Calu3 (cell line): ENCODE measurements at regions not wholly inside any gene's neighbourhood (a gene's known extent, or its start where the extent isn't known, plus 50 kb on each side); places are given as distances from the start of the nearest gene placed in this dataset.

Experiments used
- BruUV-seq: library from RNA; stranded (reverse); fragments of 400-500 nt; replicated peaks from 2 replicates; lab custom pipeline; 2021; lab: Mats Ljungman, UMichigan
- CTCF ChIA-PET: fragments of 300-600 bp; sonication (Branson Sonifier 250); formaldehyde crosslinking; loops from one replicate; lab custom pipeline; 2022; ENCODE audit warnings: antibody characterized with exemption; lab: Charles Lee
- DNase-seq: peaks from one replicate; pipeline ENCODE4 v3.0.0; 2022
- H3K27ac Mint-ChIP-seq: one replicate; pipeline ENCODE4 v1.8.0; 2022; ENCODE audit warnings: mixed read lengths; ENCODE audit not compliant: unreplicated experiment
- H3K27me3 Mint-ChIP-seq: one replicate; pipeline ENCODE4 v1.8.0; 2022; ENCODE audit warnings: mixed read lengths; ENCODE audit not compliant: unreplicated experiment
- H3K36me3 Mint-ChIP-seq: one replicate; pipeline ENCODE4 v1.8.0; 2022; ENCODE audit warnings: mild to moderate bottlenecking, moderate library complexity, mixed read lengths; ENCODE audit not compliant: insufficient read depth, unreplicated experiment
- H3K4me1 Mint-ChIP-seq: one replicate; pipeline ENCODE4 v1.8.0; 2022; ENCODE audit warnings: mild to moderate bottlenecking, low read depth, mixed read lengths; ENCODE audit not compliant: unreplicated experiment
- H3K4me3 Mint-ChIP-seq: one replicate; pipeline ENCODE4 v1.8.0; 2022; ENCODE audit warnings: mild to moderate bottlenecking, low read depth, moderate library complexity, mixed read lengths; ENCODE audit not compliant: unreplicated experiment
- H3K9me3 Mint-ChIP-seq: one replicate; pipeline ENCODE4 v1.8.0; 2022; ENCODE audit warnings: low read depth, mixed read lengths; ENCODE audit not compliant: unreplicated experiment
- intact Hi-C: fragments of 100-400 bp; cut with micrococcal nuclease; formaldehyde crosslinking; loops from one replicate; pipeline ENCODE4 v1.10.0; 2022; ENCODE audit not compliant: unreplicated experiment
- TF ChIP-seq, protein P1 (sequence below): fragments of 200-600 bp; IDR thresholded peaks from one replicate; pipeline ENCODE4 v1.8.0; 2022; ENCODE audit warnings: antibody characterized with exemption; ENCODE audit not compliant: unreplicated experiment

DNA sequence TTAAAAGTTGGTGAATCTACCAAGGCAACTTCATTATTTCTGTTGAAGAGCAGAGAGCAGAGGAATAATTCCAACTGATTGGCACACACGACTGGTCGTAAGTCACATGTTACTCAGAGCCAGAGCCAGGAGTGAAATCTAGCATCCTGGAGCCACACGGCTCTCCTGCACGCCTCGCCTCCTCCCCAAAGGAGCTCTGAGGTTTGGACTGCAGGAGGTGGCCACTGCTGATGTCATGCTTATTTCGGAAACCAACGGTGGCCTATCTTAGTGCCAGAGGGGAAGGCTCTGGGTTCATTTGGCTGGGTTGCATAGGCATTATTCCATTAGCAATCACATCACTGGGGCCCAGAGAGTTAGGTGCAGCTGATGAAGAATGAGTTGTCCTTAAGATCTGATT, 123.5 kb upstream of the RALGAPA2 start:
- BruUV-seq = no TSS peak
- TF ChIP-seq, protein P1, sequence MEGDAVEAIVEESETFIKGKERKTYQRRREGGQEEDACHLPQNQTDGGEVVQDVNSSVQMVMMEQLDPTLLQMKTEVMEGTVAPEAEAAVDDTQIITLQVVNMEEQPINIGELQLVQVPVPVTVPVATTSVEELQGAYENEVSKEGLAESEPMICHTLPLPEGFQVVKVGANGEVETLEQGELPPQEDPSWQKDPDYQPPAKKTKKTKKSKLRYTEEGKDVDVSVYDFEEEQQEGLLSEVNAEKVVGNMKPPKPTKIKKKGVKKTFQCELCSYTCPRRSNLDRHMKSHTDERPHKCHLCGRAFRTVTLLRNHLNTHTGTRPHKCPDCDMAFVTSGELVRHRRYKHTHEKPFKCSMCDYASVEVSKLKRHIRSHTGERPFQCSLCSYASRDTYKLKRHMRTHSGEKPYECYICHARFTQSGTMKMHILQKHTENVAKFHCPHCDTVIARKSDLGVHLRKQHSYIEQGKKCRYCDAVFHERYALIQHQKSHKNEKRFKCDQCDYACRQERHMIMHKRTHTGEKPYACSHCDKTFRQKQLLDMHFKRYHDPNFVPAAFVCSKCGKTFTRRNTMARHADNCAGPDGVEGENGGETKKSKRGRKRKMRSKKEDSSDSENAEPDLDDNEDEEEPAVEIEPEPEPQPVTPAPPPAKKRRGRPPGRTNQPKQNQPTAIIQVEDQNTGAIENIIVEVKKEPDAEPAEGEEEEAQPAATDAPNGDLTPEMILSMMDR = no peak
- CTCF ChIA-PET = no interaction called here
- Mint-ChIP-seq H3K36me3 (no peaks in the 10 kb centered on the region), H3K27me3 (peaks cover 26% of the 10 kb centered on the region), H3K4me1 (no peaks in the 10 kb centered on the region), H3K4me3 (no peak overlapping the region), H3K27ac (no peak overlapping the region), H3K9me3 (no peaks in the 10 kb centered on the region)
- no peak for DNase-seq
- intact Hi-C loops = loop anchor here (5.0 kb wide), 1 partner anchor 671 kb away; no protein-coding TSS in a partner anchor

DNA sequence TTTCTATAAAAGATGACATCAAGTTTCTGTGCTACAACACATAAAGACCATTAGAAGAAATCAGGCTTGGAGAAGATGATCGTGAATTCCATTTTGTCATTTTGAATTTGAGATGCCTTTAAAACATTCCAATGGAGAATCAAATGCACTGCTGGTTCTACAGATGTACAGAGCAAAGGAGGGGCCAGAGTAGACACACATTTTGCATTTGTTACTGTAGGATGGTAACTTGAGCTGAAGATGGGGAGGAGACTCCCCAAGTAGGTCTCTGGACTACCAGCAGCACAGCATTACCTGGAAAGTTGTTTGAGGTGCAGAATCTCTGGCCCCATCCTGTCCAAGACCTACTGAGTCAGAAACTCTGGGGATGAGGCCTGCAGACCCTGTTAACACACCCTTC, 121.6 kb upstream of the RALGAPA2 start:
- no peaks in the 10 kb centered on the region for H3K4me1 Mint-ChIP-seq
- intact Hi-C loops = no loop called here
- H3K27ac Mint-ChIP-seq = no peak overlapping the region
- DNase-seq = no peak
- peaks cover 33% of the 10 kb centered on the region for H3K27me3 Mint-ChIP-seq
- BruUV-seq = no TSS peak
- TF ChIP-seq, protein P1 = no peak
- CTCF ChIA-PET = no interaction called here
- H3K36me3 Mint-ChIP-seq = no peaks in the 10 kb centered on the region
- H3K9me3 Mint-ChIP-seq = no peaks in the 10 kb centered on the region
- H3K4me3 Mint-ChIP-seq = no peak overlapping the region

DNA sequence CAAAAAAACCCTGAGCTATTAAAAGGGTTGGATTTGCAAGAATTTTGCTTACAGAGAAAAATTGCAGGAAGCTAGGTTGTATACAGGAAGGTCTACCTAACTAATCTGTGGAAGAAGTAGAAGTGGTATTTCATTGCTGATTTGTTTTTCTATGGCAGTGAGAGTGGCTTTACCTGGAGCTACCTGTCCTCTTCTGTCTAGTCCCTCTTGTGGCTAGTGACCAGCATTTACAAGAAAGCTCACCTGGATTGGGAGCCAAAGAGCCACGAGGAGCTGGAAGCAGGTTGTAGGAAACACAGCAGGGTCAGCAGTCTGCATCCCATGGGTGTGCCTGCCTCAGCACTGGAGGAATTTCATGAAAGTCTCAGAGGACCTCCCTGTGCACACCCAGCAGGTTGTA, 120.3 kb upstream of the RALGAPA2 start:
- no peak for DNase-seq
- Mint-ChIP-seq H3K4me1 (no peaks in the 10 kb centered on the region), H3K36me3 (no peaks in the 10 kb centered on the region), H3K4me3 (no peak overlapping the region), H3K27ac (no peak overlapping the region), H3K9me3 (no peaks in the 10 kb centered on the region), H3K27me3 (peaks cover 39% of the 10 kb centered on the region)
- no TSS peak for BruUV-seq
- CTCF ChIA-PET = no interaction called here
- TF ChIP-seq, protein P1 = no peak
- intact Hi-C loops = no loop called here

DNA sequence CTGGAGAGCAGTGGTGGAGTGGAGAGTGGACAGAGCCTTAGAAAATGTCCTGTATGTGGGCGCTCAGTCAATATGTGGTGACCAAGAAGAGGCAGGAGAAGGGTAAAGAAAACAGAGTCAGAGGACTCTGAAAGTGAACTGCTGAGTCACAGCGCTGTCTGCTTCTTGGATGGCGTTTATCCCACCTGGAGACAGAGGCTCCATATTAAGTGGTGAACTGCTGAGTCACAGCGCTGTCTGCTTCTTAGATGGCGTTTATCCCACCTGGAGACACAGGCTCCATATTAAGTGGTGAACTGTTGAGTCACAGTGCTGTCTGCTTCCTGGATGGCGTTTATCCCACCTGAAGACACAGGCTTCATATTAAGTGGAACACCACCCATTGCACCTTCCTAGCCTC, 119.3 kb upstream of the RALGAPA2 start:
- H3K36me3 Mint-ChIP-seq = no peaks in the 10 kb centered on the region
- TF ChIP-seq, protein P1 = no peak
- H3K27me3 Mint-ChIP-seq = peaks cover 48% of the 10 kb centered on the region
- intact Hi-C loops = no loop called here
- H3K4me3 Mint-ChIP-seq = no peak overlapping the region
- CTCF ChIA-PET = no interaction called here
- no peak for DNase-seq
- H3K9me3 Mint-ChIP-seq = no peaks in the 10 kb centered on the region
- no peaks in the 10 kb centered on the region for H3K4me1 Mint-ChIP-seq
- no peak overlapping the region for H3K27ac Mint-ChIP-seq
- no TSS peak for BruUV-seq

DNA sequence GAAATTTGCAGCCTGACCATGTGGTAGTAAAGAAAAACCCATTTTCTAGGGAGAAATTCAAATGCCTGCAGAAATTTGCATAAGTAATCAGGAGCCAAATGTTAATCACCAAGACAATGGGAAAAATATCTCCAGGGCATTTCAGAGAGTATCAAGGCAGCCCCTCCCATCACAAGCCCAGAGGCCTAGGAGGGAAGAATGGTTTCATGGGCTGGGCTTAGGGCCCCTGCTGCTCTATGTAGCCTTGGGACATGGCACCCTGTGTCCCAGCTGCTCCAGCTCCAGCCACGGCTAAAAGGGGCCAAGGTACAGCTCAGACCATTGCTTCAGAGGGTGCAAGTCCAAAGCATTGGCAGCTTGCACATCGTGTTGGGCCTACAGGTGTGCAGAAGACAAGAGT, 117.2 kb upstream of the RALGAPA2 start:
- intact Hi-C loops = no loop called here
- H3K4me1 Mint-ChIP-seq = no peaks in the 10 kb centered on the region
- peaks cover 40% of the 10 kb centered on the region for H3K27me3 Mint-ChIP-seq
- H3K9me3 Mint-ChIP-seq = no peaks in the 10 kb centered on the region
- TF ChIP-seq, protein P1 = no peak
- no peaks in the 10 kb centered on the region for H3K36me3 Mint-ChIP-seq
- no peak overlapping the region for H3K4me3 Mint-ChIP-seq
- no peak for DNase-seq
- CTCF ChIA-PET = no interaction called here
- BruUV-seq = no TSS peak
- H3K27ac Mint-ChIP-seq = no peak overlapping the region
